PC-3 (cell line): ENCODE measurements at regions not wholly inside any gene's neighbourhood (a gene's known extent, or its start where the extent isn't known, plus 50 kb on each side); places are given as distances from the start of the nearest gene placed in this dataset.
"Not testable (repeated sequence)": the region's sequence is repeated elsewhere in the genome, so short reads cannot be mapped to it uniquely, and the experiment has no call there.

ENCODE experiments used
- ATAC-seq: fragments of 200-7000 bp; cut with Tn5 transposase; 2 replicates; pipeline ENCODE4 v1.9.1; 2020; ENCODE audit warnings: mild to moderate bottlenecking, moderate library complexity
- BruUV-seq: library from RNA; stranded (reverse); fragments of 400-500 nt; replicated peaks from 2 replicates; lab custom pipeline; 2021; lab: Mats Ljungman, UMichigan
- CTCF ChIA-PET: fragments of 300-600 bp; sonication (Branson Sonifier 250); formaldehyde crosslinking; loops from one replicate; lab custom pipeline; 2022; ENCODE audit warnings: antibody characterized with exemption; lab: Charles Lee
- POLR2A ChIA-PET: fragments of 300-600 bp; sonication (Branson Sonifier 250); formaldehyde crosslinking; loops from one replicate; lab custom pipeline; 2022; ENCODE audit warnings: antibody characterized with exemption; ENCODE audit not compliant: unreplicated experiment; lab: Charles Lee
- DNase-seq: peaks from one replicate; pipeline ENCODE4 v3.0.0-alpha.2; 2015
- H2AFZ ChIP-seq: fragments of 300-600 bp; sonication (generic); 2 replicates; pipeline ENCODE4 v1.6.0; 2016; ENCODE audit warnings: antibody characterized with exemption, low read length
- H3F3A ChIP-seq: fragments of 300-600 bp; sonication (generic); one replicate; pipeline ENCODE4 v1.6.0; 2017; ENCODE audit warnings: antibody characterized with exemption, low read length, control low read depth, mild to moderate bottlenecking; ENCODE audit not compliant: unreplicated experiment
- H3K27ac ChIP-seq: fragments of 300-600 bp; sonication (generic); 2 replicates; pipeline ENCODE4 v1.5.1; 2016; ENCODE audit warnings: mild to moderate bottlenecking, low read length
- H3K27me3 ChIP-seq: fragments of 300-600 bp; sonication (generic); 2 replicates; pipeline ENCODE4 v1.6.1; 2016; ENCODE audit warnings: low read length, mixed read lengths
- H3K36me3 ChIP-seq: fragments of 300-600 bp; sonication (generic); 2 replicates; pipeline ENCODE4 v1.6.1; 2016; ENCODE audit warnings: low read depth, mixed run types, low read length, mixed read lengths
- H3K4me1 ChIP-seq: fragments of 300-600 bp; sonication (generic); 2 replicates; pipeline ENCODE4 v1.5.1; 2016; ENCODE audit warnings: low read length; ENCODE audit not compliant: insufficient read depth
- H3K4me2 ChIP-seq: fragments of 300-600 bp; sonication (generic); 2 replicates; pipeline ENCODE4 v1.6.0; 2016; ENCODE audit warnings: low read length
- H3K4me3 ChIP-seq: fragments of 300-600 bp; sonication (generic); 2 replicates; pipeline ENCODE4 v1.5.1; 2016; ENCODE audit warnings: mild to moderate bottlenecking, low read length, mixed read lengths
- H3K79me2 ChIP-seq: fragments of 300-600 bp; sonication (generic); 2 replicates; pipeline ENCODE4 v1.6.1; 2017; ENCODE audit warnings: low read length, mixed read lengths
- H3K9ac ChIP-seq: fragments of 300-600 bp; sonication (generic); 2 replicates; pipeline ENCODE4 v1.6.0; 2016; ENCODE audit warnings: mild to moderate bottlenecking, low read length
- H3K9me2 ChIP-seq: fragments of 300-600 bp; sonication (generic); replicated peaks from 2 replicates; pipeline ENCODE4 v1.6.1; 2016; ENCODE audit warnings: mixed run types, low read length, mixed read lengths
- H3K9me3 ChIP-seq: fragments of 300-600 bp; sonication (generic); 2 replicates; pipeline ENCODE4 v1.6.1; 2016; ENCODE audit warnings: low read length, mixed read lengths
- H4K20me1 ChIP-seq: fragments of 300-600 bp; sonication (generic); 2 replicates; pipeline ENCODE4 v1.6.1; 2016; ENCODE audit warnings: low read length, mixed read lengths
- CTCF ChIP-seq: fragments of 300-600 bp; sonication (generic); conservative IDR thresholded peaks from 2 replicates; pipeline ENCODE4 v1.5.1; 2017; ENCODE audit warnings: antibody characterized with exemption, low read depth, mild to moderate bottlenecking, low read length
- EZH2 ChIP-seq: fragments of 300-600 bp; sonication (generic); IDR thresholded peaks from one replicate; pipeline ENCODE4 v1.6.1; 2017; ENCODE audit warnings: antibody characterized with exemption, mild to moderate bottlenecking, low read length; ENCODE audit not compliant: unreplicated experiment
- EZH2phosphoT487 ChIP-seq: fragments of 300-600 bp; sonication (generic); IDR thresholded peaks from 2 replicates; pipeline ENCODE4 v1.6.1; 2018; ENCODE audit warnings: mild to moderate bottlenecking, antibody characterized with exemption, low read length, borderline replicate concordance
- intact Hi-C: fragments of 100-400 bp; cut with micrococcal nuclease; formaldehyde crosslinking; loops from 2 replicates; pipeline ENCODE4 v1.9.0; 2023

- DNase-seq, result peak; percentile 31
- no peaks in the 10 kb centered on the region for H3K9me3 ChIP-seq
- no peak overlapping the region for H3K9ac ChIP-seq
- TF ChIP-seq EZH2phosphoT487 (no peak), CTCF (peak; percentile 33; the same call in 1 of the 2 replicates)
- H4K20me1 ChIP-seq, result no peaks in the 10 kb centered on the region
- H3K4me2 ChIP-seq, result no peak overlapping the region
- peak; percentile 33; the same call in 1 of the 2 replicates for ATAC-seq
- H3K9me2 ChIP-seq, result no peaks in the 10 kb centered on the region
- no peaks in the 10 kb centered on the region for H3K79me2 ChIP-seq
- no peaks in the 10 kb centered on the region for H3K36me3 ChIP-seq
- peaks cover 6% of the 10 kb centered on the region for H3K4me1 ChIP-seq
- no TSS peak for BruUV-seq
- POLR2A ChIA-PET, result no interaction called here
- H3K27ac ChIP-seq, result no peak overlapping the region
- CTCF ChIA-PET, result interaction anchor here (0.5 kb wide), 1 partner anchor 19 kb away, joined by 3 read pairs; no protein-coding TSS in a partner anchor
- no peak overlapping the region for H2AFZ ChIP-seq
- no peak overlapping the region for H3K4me3 ChIP-seq
- no peaks in the 10 kb centered on the region for H3F3A ChIP-seq
- intact Hi-C loops, result no loop called here
- no peaks in the 10 kb centered on the region for H3K27me3 ChIP-seq
These were observed 77.4 kb upstream of the TMEM170B start for GRCh38 chr6:11460001-11460668.

GRCh38 chr6:11459079-11459610 is 78.4 kb upstream of the TMEM170B start:
- no peaks in the 10 kb centered on the region for H3F3A ChIP-seq
- intact Hi-C loops, result no loop called here
- H3K36me3 ChIP-seq, result no peaks in the 10 kb centered on the region
- H3K79me2 ChIP-seq, result no peaks in the 10 kb centered on the region
- H3K4me3 ChIP-seq, result no peak overlapping the region
- no peaks in the 10 kb centered on the region for H3K9me2 ChIP-seq
- TF ChIP-seq CTCF (no peak), EZH2phosphoT487 (no peak)
- H3K9ac ChIP-seq, result no peak overlapping the region
- H3K27me3 ChIP-seq, result no peaks in the 10 kb centered on the region
- H4K20me1 ChIP-seq, result no peaks in the 10 kb centered on the region
- no peaks in the 10 kb centered on the region for H3K9me3 ChIP-seq
- peaks cover 6% of the 10 kb centered on the region for H3K4me1 ChIP-seq
- no peak overlapping the region for H2AFZ ChIP-seq
- no TSS peak for BruUV-seq
- no peak overlapping the region for H3K27ac ChIP-seq
- no peak overlapping the region for H3K4me2 ChIP-seq
- ChIA-PET POLR2A (no interaction called here), CTCF (no interaction called here)
- ATAC-seq, result no peak
- no peak for DNase-seq

- H4K20me1 ChIP-seq, result no peaks in the 10 kb centered on the region
- peaks cover 6% of the 10 kb centered on the region for H3K4me1 ChIP-seq
- H3K4me2 ChIP-seq, result no peak overlapping the region
- no peak for TF ChIP-seq EZH2
- TF ChIP-seq EZH2phosphoT487, result no peak
- no peak for TF ChIP-seq CTCF
- ATAC-seq (no peak), DNase-seq (no peak)
- H3K27me3 ChIP-seq, result no peaks in the 10 kb centered on the region
- H2AFZ ChIP-seq, result no peak overlapping the region
- no peak overlapping the region for H3K9ac ChIP-seq
- H3K9me3 ChIP-seq, result no peaks in the 10 kb centered on the region
- POLR2A ChIA-PET, result no interaction called here
- H3K79me2 ChIP-seq, result no peaks in the 10 kb centered on the region
- H3K9me2 ChIP-seq, result no peaks in the 10 kb centered on the region
- H3K4me3 ChIP-seq, result no peak overlapping the region
- no peaks in the 10 kb centered on the region for H3F3A ChIP-seq
- intact Hi-C loops, result no loop called here
- no TSS peak for BruUV-seq
- H3K27ac ChIP-seq, result no peak overlapping the region
- no peaks in the 10 kb centered on the region for H3K36me3 ChIP-seq
- CTCF ChIA-PET, result no interaction called here
These were observed 79.0 kb upstream of the TMEM170B start for GRCh38 chr6:11458509-11458908.

GRCh38 chr6:11457422-11457821 is 80.1 kb upstream of the TMEM170B start:
- H3K27ac ChIP-seq, H3K9ac ChIP-seq, H3K4me3 ChIP-seq, H3K79me2 ChIP-seq, H4K20me1 ChIP-seq, POLR2A ChIA-PET, H2AFZ ChIP-seq, H3F3A ChIP-seq, DNase-seq, H3K27me3 ChIP-seq, CTCF ChIA-PET, ATAC-seq, H3K4me1 ChIP-seq, H3K9me2 ChIP-seq, H3K4me2 ChIP-seq, BruUV-seq, intact Hi-C loops, H3K36me3 ChIP-seq, H3K9me3 ChIP-seq: not testable (repeated sequence)
